AG04449 (cell line): ENCODE measurements at regions not wholly inside any gene's neighbourhood (a gene's known extent, or its start where the extent isn't known, plus 50 kb on each side); places are given as distances from the start of the nearest gene placed in this dataset.

ENCODE experiments used
- CTCF ChIA-PET: fragments of 350-600 bp; formaldehyde crosslinking; extraction: SDS; loops from one replicate; lab custom pipeline; 2021; ENCODE audit warnings: antibody characterized with exemption; lab: Yijun Ruan, JAX
- POLR2A ChIA-PET: fragments of 400-600, 350-600 bp; formaldehyde crosslinking; extraction: SDS; loops from one replicate; lab custom pipeline; 2020; ENCODE audit warnings: antibody characterized with exemption, inconsistent platforms; lab: Yijun Ruan, JAX
- DNase-seq: peaks from one replicate; pipeline ENCODE4 v3.0.0-alpha.2; 2010; ENCODE audit warnings: low read depth, low spot score
- H3K4me3 ChIP-seq: 2 replicates; pipeline ENCODE4 v1.5.1; 2011; ENCODE audit warnings: low read depth, mild to moderate bottlenecking, control low read depth, low read length
- TF ChIP-seq, protein P1 (sequence below): IDR thresholded peaks from one replicate; pipeline ENCODE4 v1.5.1; 2011; ENCODE audit warnings: mild to moderate bottlenecking, moderate library complexity, low read length, control low read depth, inconsistent platforms; ENCODE audit not compliant: insufficient read depth; ENCODE audit errors: missing control alignments

GRCh38 chr5:44713446-44713845 is 95.3 kb upstream of the MRPS30 start:
- POLR2A ChIA-PET: no interaction called here
- TF ChIP-seq, protein P1, sequence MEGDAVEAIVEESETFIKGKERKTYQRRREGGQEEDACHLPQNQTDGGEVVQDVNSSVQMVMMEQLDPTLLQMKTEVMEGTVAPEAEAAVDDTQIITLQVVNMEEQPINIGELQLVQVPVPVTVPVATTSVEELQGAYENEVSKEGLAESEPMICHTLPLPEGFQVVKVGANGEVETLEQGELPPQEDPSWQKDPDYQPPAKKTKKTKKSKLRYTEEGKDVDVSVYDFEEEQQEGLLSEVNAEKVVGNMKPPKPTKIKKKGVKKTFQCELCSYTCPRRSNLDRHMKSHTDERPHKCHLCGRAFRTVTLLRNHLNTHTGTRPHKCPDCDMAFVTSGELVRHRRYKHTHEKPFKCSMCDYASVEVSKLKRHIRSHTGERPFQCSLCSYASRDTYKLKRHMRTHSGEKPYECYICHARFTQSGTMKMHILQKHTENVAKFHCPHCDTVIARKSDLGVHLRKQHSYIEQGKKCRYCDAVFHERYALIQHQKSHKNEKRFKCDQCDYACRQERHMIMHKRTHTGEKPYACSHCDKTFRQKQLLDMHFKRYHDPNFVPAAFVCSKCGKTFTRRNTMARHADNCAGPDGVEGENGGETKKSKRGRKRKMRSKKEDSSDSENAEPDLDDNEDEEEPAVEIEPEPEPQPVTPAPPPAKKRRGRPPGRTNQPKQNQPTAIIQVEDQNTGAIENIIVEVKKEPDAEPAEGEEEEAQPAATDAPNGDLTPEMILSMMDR: no peak
- CTCF ChIA-PET: no interaction called here
- DNase-seq: no peak
- no peak overlapping the region for H3K4me3 ChIP-seq

GRCh38 chr5:44711901-44712300 is 96.8 kb upstream of the MRPS30 start:
- TF ChIP-seq, protein P1: no peak
- ChIA-PET POLR2A (no interaction called here), CTCF (no interaction called here)
- DNase-seq: no peak
- H3K4me3 ChIP-seq: no peak overlapping the region

DNA sequence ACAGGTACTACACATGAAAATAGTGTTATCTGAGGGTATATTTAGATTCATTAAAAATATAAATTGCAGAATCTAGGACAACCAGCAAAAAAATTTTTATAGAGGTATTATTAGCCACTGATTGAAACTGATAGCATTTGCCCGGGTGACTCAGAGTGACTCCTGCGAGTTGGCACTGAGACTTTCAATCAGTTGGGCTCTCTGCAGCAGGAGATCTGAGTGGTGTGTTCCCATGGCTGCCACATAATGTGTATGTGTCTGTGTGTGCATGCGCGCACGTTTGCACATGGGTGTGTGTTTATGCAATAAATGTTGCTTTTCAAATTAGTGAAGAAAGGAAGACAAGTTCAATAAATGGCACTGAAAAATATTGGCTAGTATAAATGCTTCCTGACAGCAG is 100.1 kb upstream of the MRPS30 start:
- ChIA-PET CTCF (no interaction called here), POLR2A (no interaction called here)
- TF ChIP-seq, protein P1: no peak

DNA sequence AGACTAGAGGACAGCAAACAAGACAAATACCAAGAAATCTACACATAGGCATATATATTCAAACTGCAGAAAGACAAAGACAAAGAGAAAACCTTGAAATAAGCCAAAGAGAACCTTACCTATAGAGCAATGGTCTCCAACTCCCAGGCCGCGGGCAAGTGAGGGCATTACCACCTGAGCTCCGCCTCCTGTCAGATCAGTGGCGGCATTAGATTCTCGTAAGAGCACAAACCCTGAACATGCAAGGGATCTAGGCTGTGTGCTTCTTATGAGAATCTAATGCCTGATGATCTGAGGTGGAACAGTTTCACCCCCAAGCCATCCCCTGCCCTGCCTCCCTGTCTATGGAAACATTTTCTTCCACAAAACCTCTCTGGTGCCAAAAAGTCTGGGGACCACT is 101.0 kb upstream of the MRPS30 start:
- TF ChIP-seq, protein P1: no peak
- ChIA-PET CTCF (no interaction called here), POLR2A (no interaction called here)
- H3K4me3 ChIP-seq: no peak overlapping the region
- no peak for DNase-seq

More for the DNA sequence above, 100.1 kb upstream of the MRPS30 start:
- no peak for DNase-seq
- no peak overlapping the region for H3K4me3 ChIP-seq

GRCh38 chr5:44697025-44697424 is 111.7 kb upstream of the MRPS30 start:
- DNase-seq: no peak
- no peak overlapping the region for H3K4me3 ChIP-seq
- TF ChIP-seq, protein P1: no peak
- ChIA-PET POLR2A (no interaction called here), CTCF (no interaction called here)

DNA sequence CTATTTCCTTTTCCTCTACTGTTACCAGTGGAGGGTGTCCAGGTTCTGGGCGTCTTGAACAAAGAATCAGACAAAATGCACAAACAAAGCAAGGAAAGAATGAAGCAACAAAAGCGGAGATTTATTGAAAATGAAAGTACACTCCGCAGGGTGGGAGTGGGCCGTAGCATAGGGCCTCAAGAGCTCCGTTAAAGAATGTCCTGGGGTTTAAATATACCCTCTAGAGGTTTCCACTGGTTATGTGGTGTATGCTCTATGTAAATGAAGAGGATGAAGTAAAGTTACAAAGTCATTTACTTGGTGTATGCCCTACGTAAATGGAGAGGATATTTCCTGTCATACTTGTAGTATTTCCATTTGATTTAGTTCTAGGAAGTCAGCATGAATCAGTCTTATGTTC is 113.5 kb upstream of the MRPS30 start:
- TF ChIP-seq, protein P1: no peak
- DNase-seq: no peak
- POLR2A ChIA-PET: no interaction called here
- no peak overlapping the region for H3K4me3 ChIP-seq
- CTCF ChIA-PET: no interaction called here
